ENCODE measurements at regions not wholly inside any gene's neighbourhood (a gene's known extent, or its start where the extent isn't known, plus 50 kb on each side); places are given as distances from the start of the nearest gene placed in this dataset.

DNA sequence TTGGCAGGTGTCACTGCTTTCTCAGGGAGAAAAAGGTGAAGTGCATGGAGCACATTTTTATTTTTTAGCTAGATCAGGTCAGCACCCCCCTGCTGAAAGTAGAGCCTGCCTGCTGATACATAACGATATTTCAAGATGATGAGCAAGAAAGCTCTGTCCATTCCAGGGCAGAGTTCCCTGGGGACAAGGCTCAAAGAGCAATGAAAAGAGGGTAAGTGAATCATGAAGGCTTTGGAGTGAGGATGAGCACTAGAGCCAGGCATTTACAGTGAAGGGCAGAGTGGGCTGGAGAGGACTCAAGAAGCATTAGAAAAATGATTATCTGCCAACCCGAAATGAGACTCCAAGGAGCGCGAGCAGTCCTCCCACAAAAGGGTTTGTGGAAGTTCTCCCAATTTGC lies 345.7 kb downstream of the TLE4 start:
- TF ChIP-seq, protein P1, sequence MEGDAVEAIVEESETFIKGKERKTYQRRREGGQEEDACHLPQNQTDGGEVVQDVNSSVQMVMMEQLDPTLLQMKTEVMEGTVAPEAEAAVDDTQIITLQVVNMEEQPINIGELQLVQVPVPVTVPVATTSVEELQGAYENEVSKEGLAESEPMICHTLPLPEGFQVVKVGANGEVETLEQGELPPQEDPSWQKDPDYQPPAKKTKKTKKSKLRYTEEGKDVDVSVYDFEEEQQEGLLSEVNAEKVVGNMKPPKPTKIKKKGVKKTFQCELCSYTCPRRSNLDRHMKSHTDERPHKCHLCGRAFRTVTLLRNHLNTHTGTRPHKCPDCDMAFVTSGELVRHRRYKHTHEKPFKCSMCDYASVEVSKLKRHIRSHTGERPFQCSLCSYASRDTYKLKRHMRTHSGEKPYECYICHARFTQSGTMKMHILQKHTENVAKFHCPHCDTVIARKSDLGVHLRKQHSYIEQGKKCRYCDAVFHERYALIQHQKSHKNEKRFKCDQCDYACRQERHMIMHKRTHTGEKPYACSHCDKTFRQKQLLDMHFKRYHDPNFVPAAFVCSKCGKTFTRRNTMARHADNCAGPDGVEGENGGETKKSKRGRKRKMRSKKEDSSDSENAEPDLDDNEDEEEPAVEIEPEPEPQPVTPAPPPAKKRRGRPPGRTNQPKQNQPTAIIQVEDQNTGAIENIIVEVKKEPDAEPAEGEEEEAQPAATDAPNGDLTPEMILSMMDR (IDR thresholded peaks at IDR 0.05), result no peak
- TF ChIP-seq EP300 (IDR thresholded peaks at IDR 0.05), result no peak
- TF ChIP-seq POLR2A (IDR thresholded peaks at IDR 0.05), result no peak
